ENCODE measurements at regions not wholly inside any gene's neighbourhood (a gene's known extent, or its start where the extent isn't known, plus 50 kb on each side); places are given as distances from the start of the nearest gene placed in this dataset.

DNA sequence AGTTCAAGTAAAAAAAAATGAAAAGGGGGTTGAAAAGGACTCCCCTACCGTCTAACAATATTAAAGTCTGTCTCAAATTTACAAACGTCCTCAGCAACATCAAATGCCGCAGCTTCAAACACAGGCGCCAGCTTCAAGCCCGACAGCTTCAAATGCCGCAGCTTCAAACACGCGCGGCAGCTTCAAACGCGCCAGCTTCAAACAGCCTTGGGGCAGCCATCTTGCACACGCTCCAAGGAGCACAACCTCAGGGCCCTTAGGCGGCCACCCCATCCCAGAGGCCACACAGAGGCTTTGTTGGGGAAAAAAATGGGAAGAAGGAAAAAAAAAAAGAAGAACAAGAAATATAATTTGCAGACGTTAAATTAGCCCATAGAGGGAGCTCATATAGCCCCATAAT lies 244.4 kb upstream of the VRK2 start:
- Histone ChIP-seq H3K36me3 (no peaks in the 10 kb centered on the region), H3K4me3 (no peak overlapping the region), H3K27me3 (no peaks in the 10 kb centered on the region), H3K4me1 (no peaks in the 10 kb centered on the region), H3K27ac (no peak overlapping the region), H3K9me3 (no peaks in the 10 kb centered on the region)
- DNase-seq (ENCODE audit: low spot score in 2 of 2), result no peak
- TF ChIP-seq, protein P1, sequence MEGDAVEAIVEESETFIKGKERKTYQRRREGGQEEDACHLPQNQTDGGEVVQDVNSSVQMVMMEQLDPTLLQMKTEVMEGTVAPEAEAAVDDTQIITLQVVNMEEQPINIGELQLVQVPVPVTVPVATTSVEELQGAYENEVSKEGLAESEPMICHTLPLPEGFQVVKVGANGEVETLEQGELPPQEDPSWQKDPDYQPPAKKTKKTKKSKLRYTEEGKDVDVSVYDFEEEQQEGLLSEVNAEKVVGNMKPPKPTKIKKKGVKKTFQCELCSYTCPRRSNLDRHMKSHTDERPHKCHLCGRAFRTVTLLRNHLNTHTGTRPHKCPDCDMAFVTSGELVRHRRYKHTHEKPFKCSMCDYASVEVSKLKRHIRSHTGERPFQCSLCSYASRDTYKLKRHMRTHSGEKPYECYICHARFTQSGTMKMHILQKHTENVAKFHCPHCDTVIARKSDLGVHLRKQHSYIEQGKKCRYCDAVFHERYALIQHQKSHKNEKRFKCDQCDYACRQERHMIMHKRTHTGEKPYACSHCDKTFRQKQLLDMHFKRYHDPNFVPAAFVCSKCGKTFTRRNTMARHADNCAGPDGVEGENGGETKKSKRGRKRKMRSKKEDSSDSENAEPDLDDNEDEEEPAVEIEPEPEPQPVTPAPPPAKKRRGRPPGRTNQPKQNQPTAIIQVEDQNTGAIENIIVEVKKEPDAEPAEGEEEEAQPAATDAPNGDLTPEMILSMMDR (IDR thresholded peaks at IDR 0.05), result no peak
- intact Hi-C loops (cut with DNase I), result no loop called here

DNA sequence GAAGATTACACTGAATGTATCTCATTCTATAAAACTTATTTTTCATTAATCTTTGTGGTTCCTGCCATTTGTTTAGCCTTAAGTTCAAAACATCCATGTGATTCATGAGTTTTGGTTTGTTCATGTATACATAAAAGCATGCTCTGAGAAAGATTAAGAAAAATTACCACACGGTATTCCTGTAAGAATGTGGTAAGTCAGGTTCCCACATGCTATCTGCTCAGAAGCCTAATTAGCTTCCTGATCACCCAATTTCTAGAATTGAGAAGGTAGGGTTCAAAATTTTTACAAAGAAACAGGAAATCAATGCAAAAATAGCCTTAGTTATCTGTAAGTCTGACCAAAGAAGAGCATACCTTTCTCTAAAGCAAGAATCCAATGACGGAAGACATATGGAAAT lies 241.6 kb upstream of the VRK2 start:
- intact Hi-C loops (cut with DNase I), result no loop called here
- H3K27me3 ChIP-seq, result no peaks in the 10 kb centered on the region
- H3K9me3 ChIP-seq, result no peaks in the 10 kb centered on the region
- H3K27ac ChIP-seq, result no peak overlapping the region
- no peaks in the 10 kb centered on the region for H3K36me3 ChIP-seq
- H3K4me3 ChIP-seq, result no peak overlapping the region
- H3K4me1 ChIP-seq, result no peaks in the 10 kb centered on the region
- DNase-seq (ENCODE audit: low spot score in 2 of 2), result no peak
- TF ChIP-seq, protein P1 (IDR thresholded peaks at IDR 0.05), result no peak

GRCh38 chr2:57806449-57806968 lies 240.1 kb upstream of the VRK2 start:
- Histone ChIP-seq H3K4me1 (no peaks in the 10 kb centered on the region), H3K27ac (no peak overlapping the region), H3K27me3 (no peaks in the 10 kb centered on the region), H3K36me3 (no peaks in the 10 kb centered on the region), H3K4me3 (no peak overlapping the region), H3K9me3 (no peaks in the 10 kb centered on the region)
- intact Hi-C loops (cut with DNase I), result no loop called here
- TF ChIP-seq, protein P1 (IDR thresholded peaks at IDR 0.05), result no peak
- DNase-seq (ENCODE audit: low spot score in 2 of 2), result no peak

GRCh38 chr2:57809230-57809629 lies 237.4 kb upstream of the VRK2 start:
- H3K4me3 ChIP-seq, result no peak overlapping the region
- no peaks in the 10 kb centered on the region for H3K36me3 ChIP-seq
- DNase-seq (ENCODE audit: low spot score in 2 of 2), result no peak
- H3K27ac ChIP-seq, result no peak overlapping the region
- H3K9me3 ChIP-seq, result no peaks in the 10 kb centered on the region
- no peaks in the 10 kb centered on the region for H3K27me3 ChIP-seq
- no peaks in the 10 kb centered on the region for H3K4me1 ChIP-seq
- TF ChIP-seq, protein P1 (IDR thresholded peaks at IDR 0.05), result no peak
- intact Hi-C loops (cut with DNase I), result no loop called here

DNA sequence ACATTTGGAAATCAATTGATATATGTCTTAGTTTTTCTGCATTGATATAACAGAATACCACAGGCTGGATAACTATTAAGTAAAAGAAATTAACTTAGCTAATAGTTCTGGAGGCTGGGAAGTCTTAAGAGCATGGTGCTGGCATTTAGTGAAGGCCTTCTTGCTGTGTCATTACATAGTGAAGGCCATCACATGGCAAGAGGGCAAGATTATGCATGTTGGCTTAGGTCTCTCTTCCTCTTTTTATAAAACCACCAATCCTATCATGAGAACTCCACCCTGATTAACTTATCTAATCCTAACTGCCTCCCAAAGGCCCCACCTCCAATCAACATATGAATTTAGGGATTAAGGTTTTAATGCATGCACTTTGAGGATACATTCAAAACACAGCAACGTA lies 225.5 kb upstream of the VRK2 start:
- DNase-seq (ENCODE audit: low spot score in 2 of 2), result no peak
- TF ChIP-seq, protein P1 (IDR thresholded peaks at IDR 0.05), result no peak
- H3K27ac ChIP-seq, result no peak overlapping the region
- H3K4me1 ChIP-seq, result no peaks in the 10 kb centered on the region
- no peak overlapping the region for H3K4me3 ChIP-seq
- intact Hi-C loops (cut with DNase I), result no loop called here
- no peaks in the 10 kb centered on the region for H3K9me3 ChIP-seq
- no peaks in the 10 kb centered on the region for H3K36me3 ChIP-seq
- no peaks in the 10 kb centered on the region for H3K27me3 ChIP-seq

DNA sequence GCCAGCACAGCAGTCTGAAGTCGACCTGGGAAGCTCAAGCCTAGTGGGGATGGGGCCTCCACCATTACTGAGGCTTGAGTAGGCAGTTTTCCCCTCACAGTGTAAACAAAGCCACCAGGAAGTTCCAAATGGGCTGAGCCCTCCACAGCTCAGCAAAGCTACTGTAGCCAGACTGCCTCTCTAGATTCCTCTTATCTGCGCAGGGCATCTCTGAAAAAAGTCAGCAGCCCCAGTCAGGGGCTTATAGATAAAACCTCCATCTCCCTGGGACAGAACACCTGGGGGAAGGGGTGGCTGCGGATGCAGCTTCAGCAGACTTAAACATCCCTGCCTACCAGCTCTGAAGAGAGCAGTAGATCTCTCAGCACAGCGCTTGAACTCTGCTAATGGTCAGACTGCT lies 218.4 kb upstream of the VRK2 start:
- intact Hi-C loops (cut with DNase I), result no loop called here
- H3K9me3 ChIP-seq, result no peaks in the 10 kb centered on the region
- no peak overlapping the region for H3K4me3 ChIP-seq
- no peaks in the 10 kb centered on the region for H3K27me3 ChIP-seq
- no peak for DNase-seq (ENCODE audit: low spot score in 2 of 2)
- TF ChIP-seq, protein P1 (IDR thresholded peaks at IDR 0.05), result no peak
- no peaks in the 10 kb centered on the region for H3K36me3 ChIP-seq
- H3K4me1 ChIP-seq, result no peaks in the 10 kb centered on the region
- H3K27ac ChIP-seq, result no peak overlapping the region
